NCI-H82 treated with DMSO at 0.1 percent for 48 hours (cell line): ENCODE measurements at regions not wholly inside any gene's neighbourhood (a gene's known extent, or its start where the extent isn't known, plus 50 kb on each side); places are given as distances from the start of the nearest gene placed in this dataset.

Experiments
- DNase-seq: peaks from one replicate; lab custom pipeline; 2025; ENCODE audit not compliant: unreplicated experiment; lab: John Stamatoyannopoulos, UW

DNA sequence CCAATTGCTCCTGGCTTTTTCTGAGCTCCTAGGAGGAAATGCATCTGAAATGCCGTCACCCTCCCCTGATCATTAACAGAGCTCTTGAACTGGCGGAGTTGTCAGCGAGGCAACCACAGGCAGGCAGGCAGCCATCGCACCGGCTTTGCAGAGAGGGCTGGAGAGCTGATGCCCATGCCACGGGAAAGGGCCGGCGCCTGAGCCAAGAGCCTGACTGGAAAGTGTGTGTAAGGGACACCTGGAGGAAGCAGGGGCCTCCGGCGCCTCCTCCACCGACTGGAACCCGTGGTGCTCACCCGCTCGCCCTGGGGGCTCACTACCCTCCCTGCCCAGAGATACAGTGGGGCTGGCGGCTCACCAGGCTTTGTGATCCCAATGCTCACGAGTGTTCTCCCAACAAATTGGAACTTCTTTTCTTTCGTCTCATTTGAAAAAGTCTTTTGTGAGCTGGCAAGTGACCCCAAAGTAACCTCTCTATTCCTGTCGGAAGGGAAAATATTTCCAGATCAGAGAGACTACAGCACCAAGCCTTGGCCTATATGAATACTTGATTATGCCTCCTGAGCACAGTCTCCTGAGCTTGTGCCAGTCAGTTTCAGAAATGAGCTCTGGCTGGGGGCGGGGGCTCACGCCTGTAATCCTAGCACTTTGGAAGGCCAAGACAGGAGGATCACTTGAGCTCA lies 97.7 kb upstream of the SLC25A33 start:
- no peak for DNase-seq

DNA sequence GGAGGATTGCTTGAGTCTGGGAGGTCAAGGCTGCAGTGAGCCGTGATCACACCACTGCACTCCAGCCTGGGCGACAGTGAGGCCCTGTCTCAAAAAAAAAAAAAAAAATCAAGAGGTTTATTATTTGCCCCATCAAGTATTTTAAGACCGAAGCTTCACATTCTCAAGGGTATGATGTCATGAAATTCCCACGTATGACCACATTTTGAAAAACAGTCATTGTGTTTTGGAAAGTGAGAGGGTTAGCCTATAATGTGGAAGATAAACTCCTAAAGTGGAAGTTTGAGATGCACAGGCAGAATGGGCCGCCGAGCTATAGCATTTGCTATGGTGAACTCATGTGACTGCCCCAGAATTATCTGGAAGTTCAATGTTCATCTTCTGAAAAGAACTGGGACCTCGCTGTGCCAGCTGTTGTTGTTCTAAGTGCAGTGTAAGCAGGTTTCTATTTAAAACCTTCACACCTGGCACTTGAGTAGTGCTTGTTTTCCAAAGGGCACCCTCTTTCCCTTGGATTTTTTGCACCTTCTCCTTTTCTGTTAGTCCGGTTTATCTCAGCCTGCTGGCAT lies 96.9 kb upstream of the SLC25A33 start:
- no peak for DNase-seq

DNA sequence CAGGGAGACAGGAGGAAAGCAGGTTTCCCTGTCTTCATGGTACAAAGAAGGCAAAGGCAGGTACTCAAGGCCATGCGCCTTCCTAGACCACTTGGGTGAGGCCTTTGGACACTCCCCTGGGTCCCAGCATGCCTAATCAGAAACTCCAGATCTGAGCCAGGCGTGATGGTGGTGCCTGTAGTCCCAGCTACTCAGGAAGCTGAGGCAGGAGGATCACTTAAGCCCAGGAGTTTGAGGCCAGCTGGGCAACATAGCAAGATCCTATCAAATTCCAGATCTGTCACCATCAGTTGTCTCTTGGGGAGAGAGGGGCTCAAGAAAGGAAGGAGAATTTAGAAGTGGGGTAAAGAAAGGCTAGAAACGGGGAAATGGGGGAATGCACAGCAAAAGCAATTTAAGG lies 96.3 kb upstream of the SLC25A33 start:
- DNase-seq: no peak

DNA sequence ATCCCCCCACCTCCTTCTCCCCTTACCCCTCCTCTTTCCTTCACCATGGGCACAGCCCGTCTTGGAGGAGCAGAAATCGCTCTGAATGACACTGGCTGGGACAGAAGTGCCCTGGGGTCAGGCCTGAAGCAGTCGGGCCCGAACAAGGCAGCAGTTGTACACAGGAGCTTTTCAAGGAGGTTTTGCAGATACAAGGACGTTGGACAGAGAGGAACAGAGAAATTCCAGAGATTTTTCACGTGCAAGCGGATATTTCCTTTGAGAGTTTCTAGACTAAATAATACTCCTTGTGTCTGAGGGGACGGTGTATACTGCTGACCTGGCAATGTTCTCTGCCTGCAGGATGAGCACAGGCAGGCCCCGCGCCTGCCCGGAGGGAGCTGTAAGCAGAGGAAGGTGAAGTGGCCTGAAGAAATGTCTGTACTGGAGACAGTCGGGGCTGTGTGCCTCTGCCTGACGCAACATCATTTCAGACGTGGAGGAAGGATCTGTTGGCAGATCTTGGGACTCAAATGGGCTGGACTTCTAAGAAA lies 95.3 kb upstream of the SLC25A33 start:
- no peak for DNase-seq

DNA sequence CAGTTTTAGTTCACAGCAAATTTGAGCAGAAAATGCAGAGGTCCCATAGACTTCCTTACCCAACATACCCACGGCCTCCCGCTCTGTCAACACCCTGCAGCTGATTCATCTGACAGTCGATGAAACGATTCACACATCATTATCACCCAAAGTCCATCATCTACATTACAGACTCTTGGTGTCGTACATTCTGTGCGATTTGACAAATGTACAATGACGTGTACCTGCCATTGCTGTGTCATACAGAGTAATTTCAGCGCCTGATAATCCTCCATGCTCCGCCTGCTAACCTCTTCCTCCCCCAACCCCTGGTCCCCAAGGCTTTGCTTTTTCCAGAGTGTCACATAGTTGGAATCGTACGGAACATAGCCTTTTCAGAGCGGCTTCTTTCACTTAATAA lies 94.7 kb upstream of the SLC25A33 start:
- DNase-seq: peak; percentile 56

DNA sequence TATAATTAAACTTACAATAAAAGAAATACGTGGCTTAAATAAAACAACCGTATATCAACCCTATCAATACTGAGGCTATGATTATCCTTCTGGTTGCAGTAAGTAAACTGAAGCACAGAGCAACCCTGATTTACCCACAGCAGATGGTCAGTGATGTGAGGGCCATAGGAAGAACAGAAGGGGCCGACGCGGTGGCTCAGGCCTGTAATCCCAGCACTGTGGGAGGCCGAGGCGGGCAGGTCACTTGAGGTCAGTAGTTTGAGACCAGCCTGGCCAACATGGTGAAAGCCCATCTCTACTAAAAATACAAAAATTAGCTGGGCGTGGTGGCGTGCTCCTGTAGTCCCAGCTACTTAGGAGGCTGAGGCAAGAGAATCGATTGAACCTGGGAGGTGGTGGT lies 94.2 kb upstream of the SLC25A33 start:
- DNase-seq: peak; percentile 71

DNA sequence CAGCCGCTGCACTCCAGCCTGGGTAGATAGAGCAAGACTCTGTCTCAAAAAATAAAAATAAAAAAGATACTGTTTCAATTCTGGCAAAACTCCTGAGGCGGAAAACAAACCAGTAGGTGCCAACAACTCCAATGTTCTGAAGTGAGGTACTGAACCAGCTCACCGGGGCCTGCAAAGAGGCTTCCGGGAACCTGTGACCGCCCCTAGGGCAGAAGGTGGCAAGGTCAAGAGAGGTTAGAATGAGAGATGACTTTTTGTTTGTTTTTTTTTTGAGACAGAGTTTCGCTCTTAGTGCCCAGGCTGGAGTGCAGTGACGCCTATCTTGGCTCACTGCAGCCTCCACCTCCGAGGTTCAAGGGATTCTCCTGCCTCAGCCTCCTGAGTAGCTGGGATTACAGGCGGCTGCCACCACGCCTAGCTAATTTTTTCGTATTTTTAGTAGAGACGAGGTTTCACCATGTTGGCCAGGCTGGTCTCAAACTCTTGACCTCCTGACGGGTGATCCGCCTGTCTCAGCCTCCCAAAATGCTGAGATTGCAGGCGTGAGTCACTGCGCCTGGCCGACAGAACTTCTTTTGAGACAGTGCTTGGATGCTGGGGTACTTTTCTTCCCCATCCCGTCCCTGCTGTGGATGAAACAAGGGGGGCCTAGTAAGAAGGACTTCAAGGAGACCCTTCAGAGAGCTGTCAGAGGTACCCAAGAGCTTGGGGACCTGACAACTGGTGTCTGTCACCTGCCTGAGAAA lies 91.9 kb upstream of the SLC25A33 start:
- DNase-seq: no peak

DNA sequence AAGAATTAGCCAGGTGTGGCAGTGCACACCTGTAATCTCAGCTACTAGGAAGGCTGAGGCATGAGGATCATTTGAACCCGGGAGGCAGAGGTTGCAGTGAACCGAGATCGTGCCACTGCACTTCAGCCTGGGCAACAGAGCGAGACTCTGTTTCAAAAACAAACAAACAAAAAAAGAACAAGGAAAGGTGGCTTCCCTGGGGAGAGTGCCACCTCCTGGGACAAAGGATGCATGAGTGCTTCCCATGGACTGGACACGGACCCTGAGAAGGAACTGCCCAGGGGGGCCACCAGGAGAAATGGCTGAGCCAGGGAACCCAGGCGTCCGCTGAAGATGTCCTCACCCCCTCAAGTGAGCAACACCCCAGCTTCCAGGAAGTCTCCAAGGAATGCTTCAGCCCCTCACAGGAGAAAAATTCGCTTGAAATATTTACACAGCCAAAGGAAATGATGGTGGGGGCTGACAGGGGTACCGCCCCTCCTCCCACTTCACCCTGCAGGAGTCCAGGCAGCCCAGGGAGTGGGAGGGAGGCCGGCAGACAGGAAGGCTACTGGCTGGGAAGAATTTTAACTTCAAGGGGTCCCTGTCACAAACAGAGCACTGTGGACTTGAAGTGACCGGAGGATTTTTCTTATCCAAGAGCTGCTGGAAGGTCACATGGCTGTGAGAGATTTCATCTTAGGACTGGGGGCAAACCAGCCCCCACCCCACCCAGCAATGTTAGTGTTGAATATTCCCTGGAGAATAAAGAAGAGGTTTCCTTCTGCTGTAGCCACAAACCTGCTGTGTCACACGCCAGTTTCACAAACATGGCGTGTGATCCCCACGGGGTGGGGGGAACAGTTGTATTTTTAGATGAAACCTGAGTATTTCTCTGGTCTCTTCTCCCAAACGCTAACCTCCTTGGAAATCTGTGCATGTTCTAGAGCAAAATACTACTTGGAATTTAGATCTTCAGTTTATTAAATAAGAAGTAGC lies 90.8 kb upstream of the SLC25A33 start:
- no peak for DNase-seq

DNA sequence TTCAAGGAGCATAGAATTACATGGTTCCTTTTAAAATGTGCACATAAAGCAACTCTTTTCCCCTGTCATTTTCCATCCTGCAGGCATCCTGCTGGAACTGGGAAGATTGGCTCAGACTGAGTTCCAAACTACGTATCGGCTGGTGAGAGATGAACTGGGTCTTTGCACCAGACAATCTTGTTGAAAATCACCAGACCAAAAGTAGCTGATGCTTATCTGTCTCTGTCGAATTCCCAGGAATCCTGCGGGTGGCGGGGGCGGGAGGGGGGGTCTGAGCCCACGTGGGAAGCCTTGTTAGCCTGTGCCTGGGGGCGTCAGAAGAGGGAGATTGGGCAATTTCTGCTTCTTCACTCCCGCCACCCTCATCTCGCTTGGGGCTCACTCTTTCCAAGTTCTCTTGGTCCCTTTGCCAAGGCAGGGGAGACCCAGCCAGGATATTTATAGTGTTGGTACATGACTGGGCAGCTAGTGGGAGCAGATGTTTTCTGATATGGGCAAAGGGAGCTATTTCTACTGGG lies 90.1 kb upstream of the SLC25A33 start:
- DNase-seq: no peak

DNA sequence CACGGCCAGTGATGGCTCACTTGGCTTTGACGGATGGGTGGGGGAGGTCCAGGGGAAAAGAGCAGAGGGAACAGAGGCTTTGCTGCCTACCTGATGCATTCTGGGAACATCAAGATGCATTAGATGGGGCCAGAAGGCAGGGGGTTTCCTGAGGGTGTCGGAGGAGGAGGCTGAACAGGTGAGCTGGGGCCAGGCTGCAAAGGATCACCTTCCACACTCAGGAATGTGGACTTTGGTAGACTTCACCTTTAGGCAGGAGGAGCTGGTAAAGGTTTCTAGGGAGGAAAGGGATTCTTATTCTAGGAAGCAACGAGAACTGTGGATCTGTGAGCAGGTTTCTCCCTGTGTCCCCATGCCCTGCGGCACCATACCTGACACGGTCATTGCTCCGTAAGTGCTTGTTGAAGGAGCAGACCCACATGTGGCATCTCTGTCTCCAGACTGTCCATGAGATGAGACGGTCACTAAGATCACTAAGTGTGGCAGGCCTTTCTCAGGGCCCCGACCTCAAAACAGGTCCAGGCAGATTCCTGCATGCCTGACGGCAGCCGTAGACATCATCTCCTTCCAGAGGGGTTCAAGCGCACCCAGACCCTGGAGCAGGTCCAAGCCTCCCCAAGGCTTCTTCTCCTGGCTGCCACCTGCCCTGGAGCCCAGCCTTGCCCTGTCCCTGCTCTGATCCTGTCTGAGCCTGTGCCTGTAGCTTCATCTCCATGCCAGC lies 89.1 kb upstream of the SLC25A33 start:
- DNase-seq: no peak

DNA sequence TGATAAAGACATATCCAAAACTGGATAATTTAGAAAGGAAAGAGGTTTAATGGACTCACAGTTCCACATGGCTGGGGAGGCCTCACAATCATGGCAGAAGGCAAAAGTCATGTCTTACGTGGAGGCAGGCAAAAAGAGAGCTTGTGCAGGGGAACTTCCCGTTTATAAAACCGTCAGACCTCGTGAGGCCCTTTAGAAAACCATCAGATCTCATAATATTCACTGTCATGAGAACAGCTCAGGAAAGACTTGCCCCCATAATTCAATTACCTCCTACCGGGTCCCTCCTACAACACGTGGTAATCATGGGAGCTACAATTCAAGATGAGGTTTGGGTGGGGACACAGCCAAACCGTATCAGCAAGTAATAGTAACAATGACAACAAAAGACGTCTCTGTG lies 88.2 kb upstream of the SLC25A33 start:
- DNase-seq: no peak

DNA sequence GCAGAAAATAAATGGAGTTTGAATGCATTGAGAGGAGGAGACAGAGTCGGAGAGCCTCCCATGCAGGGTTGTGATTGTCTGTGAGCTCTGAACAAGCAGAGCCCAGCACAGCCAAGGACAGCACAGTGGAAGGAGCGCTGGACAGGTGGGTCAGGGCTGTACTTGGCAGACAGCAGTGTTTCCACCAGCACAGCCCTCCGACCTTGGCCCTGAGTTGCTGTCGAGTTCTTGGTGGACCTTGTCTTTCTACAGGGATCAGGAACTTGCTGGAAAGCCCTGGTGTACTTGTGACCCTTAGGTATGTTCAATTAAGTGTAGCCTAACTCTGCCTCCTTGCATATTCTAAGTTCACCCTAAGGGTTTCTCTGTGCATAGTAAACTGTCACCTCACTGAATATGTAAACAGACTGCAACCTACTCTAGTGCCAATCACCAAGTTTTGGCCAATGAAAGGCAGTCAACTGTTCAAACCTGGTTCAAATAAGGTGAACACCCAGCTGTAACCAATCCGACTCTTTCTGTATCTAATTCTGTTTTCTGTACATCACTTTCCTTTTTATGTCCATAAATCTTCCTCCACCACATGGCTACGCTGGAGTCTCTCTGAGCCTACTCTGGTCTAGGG lies 86.6 kb upstream of the SLC25A33 start:
- peak; percentile 36 for DNase-seq

DNA sequence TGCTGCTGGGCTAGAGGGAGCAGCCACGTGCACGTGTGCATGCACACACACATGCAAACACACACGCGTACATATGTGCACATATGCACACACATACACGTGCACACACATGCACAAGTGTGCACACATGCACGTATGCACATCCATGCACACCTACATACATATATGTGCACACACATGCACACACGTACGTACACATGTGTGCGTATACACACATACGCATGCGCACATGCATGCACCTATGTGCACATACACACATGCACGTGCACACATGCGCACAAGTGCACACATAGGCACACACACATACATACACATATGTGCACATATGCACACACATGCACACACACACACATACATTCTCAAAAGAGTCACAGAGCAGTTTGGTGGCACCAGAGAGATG lies 85.9 kb upstream of the SLC25A33 start:
- no peak for DNase-seq

DNA sequence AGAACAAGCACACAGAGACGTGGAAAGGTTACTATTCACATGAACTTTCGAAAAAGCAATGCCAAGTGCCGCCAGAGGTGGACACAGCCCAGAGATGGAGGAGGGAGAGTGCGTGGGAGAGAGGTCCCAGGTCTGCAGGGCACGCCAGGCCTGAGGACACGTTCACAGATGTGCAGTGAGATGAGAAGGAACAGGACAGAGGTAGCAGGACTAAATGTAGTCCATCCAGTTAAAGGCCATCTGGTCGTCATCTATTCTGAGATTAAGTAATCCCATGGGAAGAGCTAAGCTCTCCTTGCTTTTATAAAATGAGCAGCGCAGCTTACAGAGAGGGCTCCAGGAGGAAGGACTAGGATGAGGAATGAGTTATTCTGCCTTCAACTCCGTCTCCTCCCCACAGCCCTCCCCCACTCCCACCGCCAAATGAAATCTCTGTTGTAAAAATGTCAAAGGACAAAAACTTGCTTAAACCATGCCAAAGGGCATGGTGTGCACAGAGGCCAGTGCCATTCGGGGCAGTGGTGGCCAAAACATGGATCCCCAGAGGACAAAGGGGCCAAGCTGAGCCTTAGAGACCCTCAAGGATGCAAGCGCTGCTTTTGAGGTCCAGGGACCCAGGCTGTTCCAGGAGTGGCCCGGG lies 85.4 kb upstream of the SLC25A33 start:
- DNase-seq: peak; percentile 94

DNA sequence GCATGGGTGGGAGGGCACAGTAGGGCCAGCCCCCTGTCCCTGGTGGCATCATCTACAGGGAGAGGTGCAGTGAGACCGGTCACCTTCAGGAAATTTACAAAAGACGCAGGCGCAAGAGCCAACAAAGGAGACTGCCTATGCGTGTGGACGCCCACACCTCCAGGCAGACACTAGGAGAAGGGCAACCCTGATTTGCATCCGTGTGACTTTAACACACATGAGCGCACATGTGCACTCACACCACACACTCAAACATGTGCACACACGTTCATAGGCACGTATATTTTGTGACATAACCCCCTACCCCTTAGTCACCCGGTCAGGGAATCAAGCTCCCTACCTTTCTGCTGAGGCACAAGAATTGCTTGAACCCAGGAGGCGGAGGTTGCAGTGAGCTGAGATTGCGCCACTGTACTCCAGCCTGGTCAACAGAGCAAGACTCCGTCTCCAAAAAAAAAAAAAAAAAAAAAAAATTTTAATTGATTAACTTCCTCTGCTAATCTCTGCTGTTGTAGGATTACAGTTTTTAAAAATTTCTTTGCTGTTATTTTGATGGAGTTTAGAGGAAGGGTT lies 84.7 kb upstream of the SLC25A33 start:
- no peak for DNase-seq

DNA sequence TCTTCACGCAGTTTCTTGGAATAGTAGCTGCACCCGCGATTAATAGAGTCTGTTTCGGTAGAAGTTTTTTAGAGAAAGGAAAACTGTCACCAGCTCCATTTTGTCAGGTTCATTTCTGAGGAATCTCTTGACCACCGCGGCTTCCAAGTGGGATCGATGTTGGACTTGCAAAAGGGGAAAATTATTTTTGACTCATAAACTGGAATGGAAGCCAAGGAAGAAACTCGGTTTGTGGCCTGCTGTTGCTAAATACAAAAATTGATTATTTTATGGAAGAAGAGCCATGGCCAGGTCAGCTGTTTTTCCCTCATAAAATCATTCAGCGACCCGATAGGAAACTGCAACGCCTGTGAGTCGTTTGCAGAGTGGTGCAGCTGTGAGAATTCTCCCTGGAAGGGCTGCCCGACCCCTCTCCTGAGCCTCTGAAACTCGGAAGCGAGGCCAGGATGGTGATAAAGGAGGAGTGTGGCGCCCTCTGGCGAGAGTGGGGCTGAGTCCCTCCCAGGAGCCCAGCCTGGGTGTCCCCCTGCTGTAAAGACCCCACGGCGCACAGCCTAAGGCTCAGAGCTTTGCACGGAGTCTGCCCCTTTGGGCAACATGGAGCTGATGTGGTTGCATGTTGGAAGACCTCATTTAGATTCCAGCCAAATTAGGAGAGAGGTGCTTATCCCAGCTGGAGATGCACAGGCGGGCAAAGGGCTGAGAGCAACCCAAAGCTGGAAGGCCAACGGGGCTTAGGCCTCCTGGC lies 83.6 kb upstream of the SLC25A33 start:
- DNase-seq: peak; percentile 69

DNA sequence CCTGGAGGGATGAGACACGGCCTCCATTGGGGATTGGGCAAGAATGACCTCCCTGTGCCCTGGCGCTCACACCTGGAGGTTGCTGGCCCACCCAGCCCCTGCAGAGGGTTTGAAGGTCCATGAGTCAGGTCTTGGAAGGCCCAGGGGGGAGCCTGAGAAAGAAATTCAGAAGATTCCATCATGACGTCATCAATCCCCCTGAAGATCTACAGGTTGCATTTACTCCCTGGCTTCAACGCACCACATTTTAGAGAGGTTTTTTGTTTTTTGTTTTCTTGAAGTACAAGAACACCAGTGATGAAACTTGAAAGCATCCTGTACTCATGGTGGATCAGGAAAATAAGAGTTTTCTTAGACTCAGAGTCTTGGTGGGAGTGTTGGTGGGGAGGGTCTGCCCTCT lies 82.4 kb upstream of the SLC25A33 start:
- no peak for DNase-seq

DNA sequence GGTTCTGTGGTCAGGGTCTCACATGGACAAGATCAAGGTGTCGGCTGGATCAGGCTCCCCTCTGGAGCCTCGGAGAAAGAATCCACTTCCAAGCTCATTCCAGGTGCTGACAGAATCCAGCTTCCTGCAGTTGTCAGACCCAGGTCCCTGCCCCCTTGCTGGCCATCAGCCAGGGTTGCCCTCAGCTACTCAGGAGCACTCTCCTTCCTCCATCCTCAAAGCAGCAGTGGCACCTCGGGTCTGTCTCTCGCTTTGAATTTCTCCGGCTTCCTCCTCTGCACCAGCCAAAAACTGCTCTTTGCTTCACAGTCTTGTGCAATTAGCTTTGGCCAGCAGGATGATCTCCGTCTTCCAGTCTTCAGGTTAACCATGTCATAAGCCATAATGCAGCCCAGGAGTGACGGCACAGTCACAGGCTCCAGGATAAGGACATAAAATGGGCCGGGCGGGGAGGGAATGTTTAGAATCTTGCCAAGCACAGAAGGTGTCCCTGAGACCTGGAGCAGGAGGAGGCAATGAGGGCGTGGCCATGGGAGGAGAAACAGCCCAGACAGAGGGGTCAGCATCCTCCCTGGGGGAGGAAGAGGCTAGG lies 79.4 kb upstream of the SLC25A33 start:
- DNase-seq: no peak
